ENCODE measurements at regions not wholly inside any gene's neighbourhood (a gene's known extent, or its start where the extent isn't known, plus 50 kb on each side); places are given as distances from the start of the nearest gene placed in this dataset.
"Not testable (repeated sequence)": the region's sequence is repeated elsewhere in the genome, so short reads cannot be mapped to it uniquely, and the experiment has no call there.

DNA sequence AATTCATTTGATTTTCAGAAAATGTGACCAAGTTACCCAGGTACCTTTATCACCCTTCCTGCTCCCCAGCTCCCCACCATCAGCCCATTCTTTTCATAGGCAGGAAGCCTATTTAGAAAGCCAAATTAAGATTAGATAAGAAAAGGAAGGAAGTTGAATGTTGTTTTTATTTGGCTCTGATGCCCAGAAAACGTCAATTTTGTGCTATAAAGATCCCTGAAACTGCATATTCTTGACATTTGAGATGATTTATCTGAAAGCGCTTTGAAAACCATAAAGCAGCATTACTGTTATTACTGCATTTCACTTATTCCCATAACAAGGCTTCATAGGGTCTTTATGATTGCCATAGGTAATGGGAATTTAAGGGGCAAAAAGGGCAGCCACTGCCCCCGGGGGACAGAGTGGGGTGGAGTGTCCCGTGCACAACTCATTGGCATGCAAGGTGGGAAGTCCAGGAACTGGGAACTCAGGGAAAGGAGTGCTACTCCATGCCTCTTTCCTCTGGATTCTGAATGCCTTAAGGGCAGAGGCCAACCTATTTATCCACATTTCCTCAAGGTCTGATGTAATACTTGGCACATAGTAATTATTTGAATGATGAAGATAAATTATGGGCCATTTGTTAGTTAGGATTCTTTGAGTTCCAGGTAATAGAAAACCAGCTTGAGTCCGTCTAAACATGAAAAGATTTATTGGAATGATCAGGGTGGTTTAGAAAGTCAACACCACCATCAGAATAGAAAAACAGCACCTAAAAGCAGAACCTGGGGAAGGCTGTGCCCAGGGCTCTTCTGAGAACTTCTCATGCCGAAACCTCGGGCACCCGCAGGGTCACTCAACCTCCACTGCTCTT is 100.6 kb upstream of the ELMO1 start:
- Histone ChIP-seq H3K4me1 (no peaks in the 10 kb centered on the region), H3K9me3 (no peaks in the 10 kb centered on the region), H3K27me3 (no peaks in the 10 kb centered on the region), H3K4me3 (no peak overlapping the region), H3K36me3 (no peaks in the 10 kb centered on the region), H3K27ac (no peak overlapping the region)
- ATAC-seq, result no peak
- 66 to 68% methylated on average over 5 to 8 of the region's 8 CpGs for WGBS, 2 donors (ENCODE audit: low coverage in 1 of 2)
- TF ChIP-seq EP300 (IDR thresholded peaks at IDR 0.05), result no peak
- TF ChIP-seq POLR2A (IDR thresholded peaks at IDR 0.05), result no peak
- TF ChIP-seq, protein P1, sequence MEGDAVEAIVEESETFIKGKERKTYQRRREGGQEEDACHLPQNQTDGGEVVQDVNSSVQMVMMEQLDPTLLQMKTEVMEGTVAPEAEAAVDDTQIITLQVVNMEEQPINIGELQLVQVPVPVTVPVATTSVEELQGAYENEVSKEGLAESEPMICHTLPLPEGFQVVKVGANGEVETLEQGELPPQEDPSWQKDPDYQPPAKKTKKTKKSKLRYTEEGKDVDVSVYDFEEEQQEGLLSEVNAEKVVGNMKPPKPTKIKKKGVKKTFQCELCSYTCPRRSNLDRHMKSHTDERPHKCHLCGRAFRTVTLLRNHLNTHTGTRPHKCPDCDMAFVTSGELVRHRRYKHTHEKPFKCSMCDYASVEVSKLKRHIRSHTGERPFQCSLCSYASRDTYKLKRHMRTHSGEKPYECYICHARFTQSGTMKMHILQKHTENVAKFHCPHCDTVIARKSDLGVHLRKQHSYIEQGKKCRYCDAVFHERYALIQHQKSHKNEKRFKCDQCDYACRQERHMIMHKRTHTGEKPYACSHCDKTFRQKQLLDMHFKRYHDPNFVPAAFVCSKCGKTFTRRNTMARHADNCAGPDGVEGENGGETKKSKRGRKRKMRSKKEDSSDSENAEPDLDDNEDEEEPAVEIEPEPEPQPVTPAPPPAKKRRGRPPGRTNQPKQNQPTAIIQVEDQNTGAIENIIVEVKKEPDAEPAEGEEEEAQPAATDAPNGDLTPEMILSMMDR (IDR thresholded peaks at IDR 0.05), result no peak
- no peak for TF ChIP-seq POLR2AphosphoS5 (IDR thresholded peaks at IDR 0.05)

DNA sequence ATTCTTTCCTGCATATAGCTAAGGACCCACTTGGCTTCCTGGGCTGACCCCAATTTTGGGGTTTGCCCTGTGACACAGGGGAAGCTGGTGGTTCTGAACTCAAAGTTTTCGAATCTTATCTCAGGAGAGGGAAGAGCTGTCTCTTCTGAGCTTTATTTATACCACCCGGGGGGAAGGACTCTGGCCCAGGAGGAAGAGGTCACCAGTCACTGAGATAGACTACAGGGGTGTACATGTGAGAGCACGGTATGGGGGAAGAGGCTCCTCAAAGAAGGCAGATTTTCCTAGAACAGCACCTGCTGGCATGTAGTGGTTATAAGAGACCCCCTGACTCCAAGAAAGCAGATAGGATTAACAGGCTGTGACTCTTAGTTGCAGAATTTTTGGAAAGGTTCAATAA is 101.8 kb upstream of the ELMO1 start:
- no peaks in the 10 kb centered on the region for H3K36me3 ChIP-seq
- H3K27ac ChIP-seq, result no peak overlapping the region
- H3K4me1 ChIP-seq, result no peaks in the 10 kb centered on the region
- no peaks in the 10 kb centered on the region for H3K9me3 ChIP-seq
- H3K4me3 ChIP-seq, result no peak overlapping the region
- 14% methylated on average over 2 of the region's 3 CpGs; no CpG with 5 or more reads in 1 of the 2 donors for WGBS, 2 donors (ENCODE audit: low coverage in 1 of 2)
- H3K27me3 ChIP-seq, result no peaks in the 10 kb centered on the region
- TF ChIP-seq EP300 (IDR thresholded peaks at IDR 0.05) (no peak), POLR2A (IDR thresholded peaks at IDR 0.05) (no peak), POLR2AphosphoS5 (IDR thresholded peaks at IDR 0.05) (no peak)
- TF ChIP-seq, protein P1 (IDR thresholded peaks at IDR 0.05), result no peak
- no peak for ATAC-seq

DNA sequence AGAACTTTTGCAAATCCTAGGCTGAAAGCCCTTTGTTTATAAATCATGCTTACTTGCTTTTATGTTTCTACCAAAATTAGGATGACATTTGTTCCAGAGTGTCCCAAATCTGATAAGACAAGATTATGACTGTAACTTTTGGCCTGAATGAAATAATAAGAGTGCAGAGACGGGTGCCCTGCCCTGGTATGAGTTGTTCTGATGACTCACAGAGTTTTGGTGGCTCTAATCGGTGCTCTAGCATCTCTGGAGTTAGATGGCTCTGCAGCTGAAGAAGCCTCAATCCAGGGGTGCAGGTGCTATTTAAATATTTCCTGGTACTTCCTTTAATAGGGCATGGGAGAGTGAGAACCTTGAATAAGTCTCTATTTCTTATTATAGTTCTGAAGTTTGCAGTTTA is 102.2 kb upstream of the ELMO1 start:
- no peak for ATAC-seq

DNA sequence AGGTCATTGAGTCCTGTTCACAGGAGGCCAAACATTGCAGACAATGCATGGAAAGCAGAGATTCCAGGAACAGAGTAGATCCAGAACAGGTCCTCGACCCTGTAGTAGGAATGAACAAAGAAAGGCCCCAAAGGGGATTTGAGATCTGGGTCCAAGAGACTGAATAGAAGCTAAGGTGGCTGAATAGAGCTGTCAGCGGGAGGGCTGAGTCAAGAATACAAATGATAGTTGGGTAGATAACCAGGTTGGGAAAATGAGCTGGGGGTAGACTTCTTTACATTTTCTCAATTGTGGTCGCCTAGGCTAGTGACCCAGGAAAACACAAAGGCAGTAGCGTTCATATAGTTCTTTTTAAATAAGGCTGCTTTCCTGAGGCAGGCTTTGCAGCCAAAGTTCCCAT is 103.4 kb upstream of the ELMO1 start:
- Histone ChIP-seq H3K36me3 (no peaks in the 10 kb centered on the region), H3K4me1 (no peaks in the 10 kb centered on the region), H3K9me3 (no peaks in the 10 kb centered on the region), H3K27me3 (no peaks in the 10 kb centered on the region), H3K27ac (no peak overlapping the region), H3K4me3 (no peak overlapping the region)
- TF ChIP-seq POLR2AphosphoS5 (IDR thresholded peaks at IDR 0.05), result no peak
- no peak for TF ChIP-seq POLR2A (IDR thresholded peaks at IDR 0.05)
- TF ChIP-seq EP300 (IDR thresholded peaks at IDR 0.05), result no peak
- TF ChIP-seq, protein P1 (IDR thresholded peaks at IDR 0.05), result no peak
- WGBS, 2 donors (ENCODE audit: low coverage in 1 of 2), result 74 to 93% methylated on average over 4 of the region's 4 CpGs
- ATAC-seq, result no peak

More for the DNA sequence above, 102.2 kb upstream of the ELMO1 start:
- no peak overlapping the region for H3K27ac ChIP-seq
- WGBS, 2 donors (ENCODE audit: low coverage in 1 of 2), result 58 to 64% methylated on average over 2 of the region's 2 CpGs
- TF ChIP-seq POLR2A (IDR thresholded peaks at IDR 0.05), result no peak
- no peak for TF ChIP-seq EP300 (IDR thresholded peaks at IDR 0.05)
- TF ChIP-seq POLR2AphosphoS5 (IDR thresholded peaks at IDR 0.05), result no peak
- TF ChIP-seq, protein P1 (IDR thresholded peaks at IDR 0.05), result no peak
- no peaks in the 10 kb centered on the region for H3K27me3 ChIP-seq
- H3K4me3 ChIP-seq, result no peak overlapping the region
- H3K36me3 ChIP-seq, result no peaks in the 10 kb centered on the region
- no peaks in the 10 kb centered on the region for H3K4me1 ChIP-seq
- H3K9me3 ChIP-seq, result no peaks in the 10 kb centered on the region

DNA sequence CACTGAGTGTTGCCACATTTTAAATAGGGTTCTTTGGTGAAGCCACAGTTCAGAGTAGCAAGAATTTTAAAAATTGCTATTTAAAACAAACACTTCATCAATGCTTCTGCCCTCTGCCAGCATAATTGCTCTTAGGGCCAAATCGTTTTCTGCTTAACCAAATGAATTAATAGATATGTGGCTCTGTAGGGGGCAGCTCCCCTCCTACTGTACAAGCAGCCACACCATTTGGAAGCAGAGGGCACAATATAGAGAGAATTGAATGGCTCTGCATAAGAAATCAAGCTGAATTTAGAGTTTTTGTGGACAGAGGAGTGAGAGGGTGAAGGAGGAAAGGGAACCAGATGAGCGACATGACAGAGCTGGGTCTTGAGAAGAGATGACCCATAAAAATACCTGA is 103.8 kb upstream of the ELMO1 start:
- 14 to 17% methylated on average over 2 of the region's 2 CpGs for WGBS, 2 donors (ENCODE audit: low coverage in 1 of 2)
- not testable (repeated sequence) for H3K4me3 ChIP-seq, H3K36me3 ChIP-seq, ATAC-seq, H3K9me3 ChIP-seq, H3K27me3 ChIP-seq, H3K27ac ChIP-seq, H3K4me1 ChIP-seq
